Upper lobe of left lung (tissue), 4 donors: ENCODE measurements at regions not wholly inside any gene's neighbourhood (a gene's known extent, or its start where the extent isn't known, plus 50 kb on each side); places are given as distances from the start of the nearest gene placed in this dataset.

ENCODE experiments used
- POLR2A ChIP-seq, 4 donors: fragments of 450-650 bp; IDR thresholded peaks; one replicate each; pipeline ENCODE4 v1.5.1; 2016 to 2017; ENCODE audit warnings: antibody characterized with exemption in 4 of 4, mild to moderate bottlenecking in 2 of 4
- POLR2AphosphoS5 ChIP-seq, 2 donors: sonication (generic); formaldehyde crosslinking; IDR thresholded peaks; one replicate each; pipeline ENCODE4 v1.5.1; 2017; ENCODE audit warnings: antibody characterized with exemption in 2 of 2
- TF ChIP-seq, protein P1 (sequence below), 6 experiments: fragments of 450-650 bp in 4 of 6; fragments of 200-600 bp in 2 of 6; sonication (generic) in 2 of 6; IDR thresholded peaks; one replicate each; pipeline ENCODE4 v1.5.1; 2016 to 2019; ENCODE audit warnings: antibody characterized with exemption in 6 of 6

DNA sequence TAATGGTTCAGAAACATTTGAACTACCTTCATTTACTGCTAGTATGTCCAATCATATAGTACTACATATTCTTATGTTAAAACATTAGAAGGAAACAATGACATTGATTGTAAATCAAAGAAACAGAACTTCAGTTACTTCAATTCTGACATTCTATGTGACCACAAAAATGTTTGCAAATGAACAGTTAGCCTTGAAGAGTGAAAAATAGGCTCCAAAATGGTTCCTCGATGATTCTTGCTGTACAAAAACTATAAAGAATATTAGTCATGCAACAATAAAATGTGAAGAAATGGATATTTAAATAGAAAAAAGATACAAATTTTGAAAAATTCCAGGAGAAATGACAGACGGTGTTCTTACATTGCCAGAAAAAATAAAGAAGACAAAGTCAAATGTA, 686.9 kb downstream of the BCKDHB start:
- TF ChIP-seq, protein P1, sequence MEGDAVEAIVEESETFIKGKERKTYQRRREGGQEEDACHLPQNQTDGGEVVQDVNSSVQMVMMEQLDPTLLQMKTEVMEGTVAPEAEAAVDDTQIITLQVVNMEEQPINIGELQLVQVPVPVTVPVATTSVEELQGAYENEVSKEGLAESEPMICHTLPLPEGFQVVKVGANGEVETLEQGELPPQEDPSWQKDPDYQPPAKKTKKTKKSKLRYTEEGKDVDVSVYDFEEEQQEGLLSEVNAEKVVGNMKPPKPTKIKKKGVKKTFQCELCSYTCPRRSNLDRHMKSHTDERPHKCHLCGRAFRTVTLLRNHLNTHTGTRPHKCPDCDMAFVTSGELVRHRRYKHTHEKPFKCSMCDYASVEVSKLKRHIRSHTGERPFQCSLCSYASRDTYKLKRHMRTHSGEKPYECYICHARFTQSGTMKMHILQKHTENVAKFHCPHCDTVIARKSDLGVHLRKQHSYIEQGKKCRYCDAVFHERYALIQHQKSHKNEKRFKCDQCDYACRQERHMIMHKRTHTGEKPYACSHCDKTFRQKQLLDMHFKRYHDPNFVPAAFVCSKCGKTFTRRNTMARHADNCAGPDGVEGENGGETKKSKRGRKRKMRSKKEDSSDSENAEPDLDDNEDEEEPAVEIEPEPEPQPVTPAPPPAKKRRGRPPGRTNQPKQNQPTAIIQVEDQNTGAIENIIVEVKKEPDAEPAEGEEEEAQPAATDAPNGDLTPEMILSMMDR (IDR thresholded peaks at IDR 0.05): no peak
- TF ChIP-seq POLR2AphosphoS5 (IDR thresholded peaks at IDR 0.05): no peak
- TF ChIP-seq POLR2A (IDR thresholded peaks at IDR 0.05): no peak
